HEK293 (cell line): ENCODE measurements at regions not wholly inside any gene's neighbourhood (a gene's known extent, or its start where the extent isn't known, plus 50 kb on each side); places are given as distances from the start of the nearest gene placed in this dataset.

Experiments used
- CTCF ChIP-seq: fragments of 450-650 bp; formaldehyde crosslinking; IDR thresholded peaks from 2 replicates; pipeline ENCODE4 v1.5.1; 2016; ENCODE audit warnings: missing biosample characterization, missing genetic modification characterization
- MZF1 ChIP-seq: fragments of 450-650 bp; formaldehyde crosslinking; IDR thresholded peaks from 2 replicates; pipeline ENCODE4 v1.5.1; 2017; ENCODE audit warnings: missing biosample characterization, missing genetic modification characterization, borderline replicate concordance
- WT1 ChIP-seq: fragments of 450-650 bp; formaldehyde crosslinking; IDR thresholded peaks from 2 replicates; pipeline ENCODE4 v1.5.1; 2016; ENCODE audit warnings: missing biosample characterization, missing genetic modification characterization
- ZBTB48 ChIP-seq: fragments of 450-650 bp; formaldehyde crosslinking; IDR thresholded peaks from 2 replicates; pipeline ENCODE4 v1.5.1; 2016; ENCODE audit warnings: missing biosample characterization, missing genetic modification characterization
- ZNF146 ChIP-seq: fragments of 450-650 bp; formaldehyde crosslinking; IDR thresholded peaks from 2 replicates; pipeline ENCODE4 v1.5.1; 2016; ENCODE audit warnings: missing biosample characterization, missing genetic modification characterization
- ZNF16 ChIP-seq: fragments of 450-650 bp; formaldehyde crosslinking; IDR thresholded peaks from 2 replicates; pipeline ENCODE4 v1.5.1; 2016; ENCODE audit warnings: low read depth, missing biosample characterization, missing genetic modification characterization
- ZNF211 ChIP-seq: fragments of 450-650 bp; formaldehyde crosslinking; IDR thresholded peaks from 2 replicates; pipeline ENCODE4 v1.5.1; 2016; ENCODE audit warnings: low read depth, missing biosample characterization, missing genetic modification characterization
- ZNF311 ChIP-seq: fragments of 450-650 bp; formaldehyde crosslinking; IDR thresholded peaks from 2 replicates; pipeline ENCODE4 v1.5.1; 2017; ENCODE audit warnings: missing biosample characterization, missing genetic modification characterization, borderline replicate concordance
- ZNF473 ChIP-seq: fragments of 450-650 bp; formaldehyde crosslinking; IDR thresholded peaks from 2 replicates; pipeline ENCODE4 v1.5.1; 2017; ENCODE audit warnings: missing biosample characterization, missing genetic modification characterization
- ZNF529 ChIP-seq: fragments of 450-650 bp; formaldehyde crosslinking; IDR thresholded peaks from 2 replicates; pipeline ENCODE4 v1.5.1; 2017; ENCODE audit warnings: missing genetic modification characterization, missing biosample characterization; ENCODE audit not compliant: insufficient replicate concordance
- ZNF561 ChIP-seq: fragments of 450-650 bp; IDR thresholded peaks from 2 replicates; pipeline ENCODE4 v1.5.1; 2018; ENCODE audit warnings: missing biosample characterization, missing genetic modification characterization, borderline replicate concordance
- ZNF639 ChIP-seq: fragments of 450-650 bp; formaldehyde crosslinking; IDR thresholded peaks from 2 replicates; pipeline ENCODE4 v1.5.1; 2016; ENCODE audit warnings: missing biosample characterization, missing genetic modification characterization
- TF ChIP-seq, protein P1 (sequence below): fragments of 450-650 bp; formaldehyde crosslinking; IDR thresholded peaks from 2 replicates; pipeline ENCODE4 v1.5.1; 2017; ENCODE audit warnings: missing biosample characterization, missing genetic modification characterization
- TF ChIP-seq, protein P2 (sequence below): fragments of 450-650 bp; formaldehyde crosslinking; IDR thresholded peaks from 2 replicates; pipeline ENCODE4 v1.5.1; 2016; ENCODE audit warnings: missing biosample characterization, missing genetic modification characterization

DNA sequence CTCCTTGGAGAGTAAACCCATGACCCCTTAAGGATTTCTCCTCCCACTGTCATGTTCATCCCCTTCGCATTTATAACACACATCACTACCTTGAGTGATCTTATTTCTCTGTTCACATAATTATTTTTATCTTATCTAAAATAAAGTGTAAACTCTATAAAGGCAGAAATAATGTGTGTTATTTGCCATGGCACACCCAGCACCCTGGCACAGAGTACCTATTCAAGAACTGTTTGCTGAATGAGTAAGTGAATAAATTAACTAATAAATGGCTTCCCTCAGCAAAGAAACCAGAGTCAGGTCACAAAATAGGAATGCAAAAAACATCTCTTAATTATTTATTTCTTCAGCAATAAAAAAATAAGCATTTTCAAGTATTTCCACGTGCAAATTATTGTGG is 330.3 kb upstream of the GHITM start:
- TF ChIP-seq ZNF311 (no peak), ZNF529 (tag by site-specific recombination) (no peak), ZNF473 (tag by site-specific recombination) (no peak), CTCF (tag by site-specific recombination) (no peak), ZNF211 (tag by site-specific recombination) (no peak), ZNF16 (tag by site-specific recombination) (no peak), ZNF639 (tag by site-specific recombination) (no peak), WT1 (tag by site-specific recombination) (no peak), ZNF146 (no peak), MZF1 (no peak), ZBTB48 (tag by site-specific recombination) (no peak), ZNF561 (tag by site-specific recombination) (no peak)
- TF ChIP-seq, protein P1, sequence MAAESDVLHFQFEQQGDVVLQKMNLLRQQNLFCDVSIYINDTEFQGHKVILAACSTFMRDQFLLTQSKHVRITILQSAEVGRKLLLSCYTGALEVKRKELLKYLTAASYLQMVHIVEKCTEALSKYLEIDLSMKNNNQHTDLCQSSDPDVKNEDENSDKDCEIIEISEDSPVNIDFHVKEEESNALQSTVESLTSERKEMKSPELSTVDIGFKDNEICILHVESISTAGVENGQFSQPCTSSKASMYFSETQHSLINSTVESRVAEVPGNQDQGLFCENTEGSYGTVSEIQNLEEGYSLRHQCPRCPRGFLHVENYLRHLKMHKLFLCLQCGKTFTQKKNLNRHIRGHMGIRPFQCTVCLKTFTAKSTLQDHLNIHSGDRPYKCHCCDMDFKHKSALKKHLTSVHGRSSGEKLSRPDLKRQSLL: no peak
- TF ChIP-seq, protein P2, sequence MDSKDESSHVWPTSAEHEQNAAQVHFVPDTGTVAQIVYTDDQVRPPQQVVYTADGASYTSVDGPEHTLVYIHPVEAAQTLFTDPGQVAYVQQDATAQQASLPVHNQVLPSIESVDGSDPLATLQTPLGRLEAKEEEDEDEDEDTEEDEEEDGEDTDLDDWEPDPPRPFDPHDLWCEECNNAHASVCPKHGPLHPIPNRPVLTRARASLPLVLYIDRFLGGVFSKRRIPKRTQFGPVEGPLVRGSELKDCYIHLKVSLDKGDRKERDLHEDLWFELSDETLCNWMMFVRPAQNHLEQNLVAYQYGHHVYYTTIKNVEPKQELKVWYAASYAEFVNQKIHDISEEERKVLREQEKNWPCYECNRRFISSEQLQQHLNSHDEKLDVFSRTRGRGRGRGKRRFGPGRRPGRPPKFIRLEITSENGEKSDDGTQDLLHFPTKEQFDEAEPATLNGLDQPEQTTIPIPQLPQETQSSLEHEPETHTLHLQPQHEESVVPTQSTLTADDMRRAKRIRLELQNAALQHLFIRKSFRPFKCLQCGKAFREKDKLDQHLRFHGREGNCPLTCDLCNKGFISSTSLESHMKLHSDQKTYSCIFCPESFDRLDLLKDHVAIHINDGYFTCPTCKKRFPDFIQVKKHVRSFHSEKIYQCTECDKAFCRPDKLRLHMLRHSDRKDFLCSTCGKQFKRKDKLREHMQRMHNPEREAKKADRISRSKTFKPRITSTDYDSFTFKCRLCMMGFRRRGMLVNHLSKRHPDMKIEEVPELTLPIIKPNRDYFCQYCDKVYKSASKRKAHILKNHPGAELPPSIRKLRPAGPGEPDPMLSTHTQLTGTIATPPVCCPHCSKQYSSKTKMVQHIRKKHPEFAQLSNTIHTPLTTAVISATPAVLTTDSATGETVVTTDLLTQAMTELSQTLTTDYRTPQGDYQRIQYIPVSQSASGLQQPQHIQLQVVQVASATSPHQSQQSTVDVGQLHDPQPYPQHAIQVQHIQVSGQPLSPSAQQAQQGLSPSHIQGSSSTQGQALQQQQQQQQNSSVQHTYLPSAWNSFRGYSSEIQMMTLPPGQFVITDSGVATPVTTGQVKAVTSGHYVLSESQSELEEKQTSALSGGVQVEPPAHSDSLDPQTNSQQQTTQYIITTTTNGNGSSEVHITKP (tag by site-specific recombination): no peak
